HL-60 (cell line): ENCODE measurements at regions not wholly inside any gene's neighbourhood (a gene's known extent, or its start where the extent isn't known, plus 50 kb on each side); places are given as distances from the start of the nearest gene placed in this dataset.
"Not testable (repeated sequence)": the region's sequence is repeated elsewhere in the genome, so short reads cannot be mapped to it uniquely, and the experiment has no call there.

ENCODE experiments used
- DNase-seq, 2 experiments: peaks; one replicate each; pipeline ENCODE4 v3.0.0-alpha.2; 2010 to 2020; ENCODE audit warnings: low read depth in 1 of 2, low spot score in 1 of 2
- H3K27ac ChIP-seq: fragments of 250-450 bp; sonication (Bioruptor Pico); replicated peaks from 2 replicates; pipeline ENCODE4 v1.5.1; 2020; ENCODE audit warnings: mild to moderate bottlenecking, moderate library complexity
- H3K27me3 ChIP-seq: fragments of 250-450 bp; sonication (Bioruptor Pico); 2 replicates; pipeline ENCODE4 v1.5.1; 2021; ENCODE audit warnings: mild to moderate bottlenecking, moderate library complexity; ENCODE audit not compliant: insufficient read depth, poor library complexity, severe bottlenecking
- H3K4me3 ChIP-seq: replicated peaks from 2 replicates; pipeline ENCODE4 v1.5.1; 2011; ENCODE audit warnings: mild to moderate bottlenecking, control low read depth, low read length; ENCODE audit not compliant: insufficient read depth
- CTCF ChIP-seq: IDR thresholded peaks from one replicate; pipeline ENCODE4 v1.5.1; 2011; ENCODE audit warnings: low read length, control low read depth, inconsistent platforms; ENCODE audit not compliant: insufficient read depth
- GABPA ChIP-seq: IDR thresholded peaks from 2 replicates; pipeline ENCODE4 v1.6.1; 2012; ENCODE audit warnings: low read depth
- POLR2AphosphoS5 ChIP-seq: IDR thresholded peaks from 2 replicates; pipeline ENCODE4 v1.6.1; 2012; ENCODE audit warnings: low read depth
- REST ChIP-seq: IDR thresholded peaks from 2 replicates; pipeline ENCODE4 v1.6.1; 2012; ENCODE audit warnings: low read depth; ENCODE audit not compliant: insufficient replicate concordance
- SPI1 ChIP-seq: IDR thresholded peaks from 2 replicates; pipeline ENCODE4 v1.6.1; 2012; ENCODE audit warnings: low read depth, mild to moderate bottlenecking, borderline replicate concordance

DNA sequence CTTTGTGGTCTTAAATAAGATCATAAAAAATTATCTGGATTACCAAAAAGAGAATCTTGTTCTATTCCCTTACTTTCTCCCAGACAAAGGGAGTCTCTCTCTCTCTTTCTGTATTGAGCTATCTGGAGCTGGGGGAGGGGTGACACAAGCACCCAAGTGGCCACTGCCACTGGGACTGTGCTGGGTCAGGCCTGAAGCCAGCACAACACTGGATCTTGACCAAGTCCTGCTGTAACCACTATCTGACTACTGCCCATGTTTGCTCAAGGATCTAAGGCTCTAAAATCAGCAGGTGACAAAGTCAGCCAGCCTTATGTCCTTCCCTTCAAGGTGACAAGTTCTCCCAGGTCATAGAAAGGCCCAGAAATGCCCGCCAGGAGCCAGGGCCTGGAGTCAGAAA, 75.0 kb upstream of the SPATA16 start:
- TF ChIP-seq POLR2AphosphoS5 (no peak), GABPA (no peak), SPI1 (no peak), CTCF (no peak), REST (no peak)
- Histone ChIP-seq H3K27ac (no peak overlapping the region), H3K27me3 (no peaks in the 10 kb centered on the region), H3K4me3 (no peak overlapping the region)
- DNase-seq, result no peak

DNA sequence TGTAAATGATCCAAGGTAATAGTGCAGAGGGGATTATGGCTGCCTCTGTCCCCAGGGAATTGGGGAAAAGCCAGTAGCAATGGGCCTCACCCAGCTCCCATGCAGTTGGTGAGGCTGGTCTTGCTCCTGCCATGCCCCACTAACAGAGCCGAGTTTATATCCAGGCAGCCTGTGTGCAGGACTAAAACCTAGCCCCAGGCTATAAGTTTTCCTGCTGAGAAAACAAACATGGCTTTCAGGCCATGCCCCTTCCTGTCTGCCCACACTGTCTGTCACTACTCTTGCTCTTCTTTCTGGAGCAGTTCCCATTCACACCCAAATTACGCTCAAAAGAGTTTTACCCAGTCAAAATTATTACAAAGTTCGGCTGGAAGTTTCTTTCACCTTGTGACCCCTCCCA, 73.5 kb upstream of the SPATA16 start:
- H3K4me3 ChIP-seq, result no peak overlapping the region
- no peak overlapping the region for H3K27ac ChIP-seq
- DNase-seq, result no peak
- no peak for TF ChIP-seq POLR2AphosphoS5
- TF ChIP-seq SPI1, result no peak
- TF ChIP-seq GABPA, result no peak
- no peak for TF ChIP-seq REST
- no peak for TF ChIP-seq CTCF
- H3K27me3 ChIP-seq, result no peaks in the 10 kb centered on the region

GRCh38 chr3:173199568-173199967, 58.5 kb upstream of the SPATA16 start:
- Histone ChIP-seq H3K27me3 (no peaks in the 10 kb centered on the region), H3K4me3 (no peak overlapping the region), H3K27ac (no peak overlapping the region)
- TF ChIP-seq GABPA, result no peak
- TF ChIP-seq CTCF, result no peak
- TF ChIP-seq POLR2AphosphoS5, result no peak
- TF ChIP-seq REST, result no peak
- no peak for TF ChIP-seq SPI1
- no peak for DNase-seq

- H3K27me3 ChIP-seq, DNase-seq, H3K4me3 ChIP-seq, H3K27ac ChIP-seq: not testable (repeated sequence)
Measured at GRCh38 chr3:173194868-173195267, 53.8 kb upstream of the SPATA16 start.
